PC-9 (cell line): ENCODE measurements at regions not wholly inside any gene's neighbourhood (a gene's known extent, or its start where the extent isn't known, plus 50 kb on each side); places are given as distances from the start of the nearest gene placed in this dataset.

Source experiments
- BruUV-seq: library from RNA; stranded (reverse); fragments of 400-500 nt; replicated peaks from 2 replicates; lab custom pipeline; 2021; lab: Mats Ljungman, UMichigan
- CTCF ChIA-PET: fragments of 300-600 bp; sonication (Branson Sonifier 250); formaldehyde crosslinking; loops from one replicate; lab custom pipeline; 2022; ENCODE audit warnings: antibody characterized with exemption; lab: Charles Lee
- POLR2A ChIA-PET: fragments of 300-600 bp; sonication (Branson Sonifier 250); formaldehyde crosslinking; loops from one replicate; lab custom pipeline; 2022; ENCODE audit warnings: antibody characterized with exemption; ENCODE audit not compliant: unreplicated experiment; lab: Charles Lee
- DNase-seq, 2 experiments: peaks; one replicate each; pipeline versions ENCODE4 v3.0.0 to v3.0.0-alpha.2; 2015 to 2022; ENCODE audit warnings: mixed read lengths in 1 of 2
- H2AFZ ChIP-seq: fragments of 200-600 bp; sonication (generic); 2 replicates; pipeline ENCODE4 v1.8.1; 2017; ENCODE audit warnings: antibody characterized with exemption
- H3F3A ChIP-seq: fragments of 200-600 bp; sonication (generic); 2 replicates; pipeline ENCODE4 v1.8.1; 2017; ENCODE audit warnings: antibody characterized with exemption, mild to moderate bottlenecking, low read depth; ENCODE audit not compliant: insufficient read depth
- H3K27ac ChIP-seq: fragments of 200-600 bp; sonication (generic); 2 replicates; pipeline ENCODE4 v1.6.1; 2016; ENCODE audit warnings: mixed run types
- H3K27me3 ChIP-seq: fragments of 200-600 bp; sonication (generic); 2 replicates; pipeline ENCODE4 v1.6.1; 2016; ENCODE audit warnings: low read depth, mixed run types; ENCODE audit not compliant: insufficient read depth
- H3K36me3 ChIP-seq: fragments of 200-600 bp; sonication (generic); 2 replicates; pipeline ENCODE4 v1.6.1; 2016; ENCODE audit warnings: low read depth, mixed run types
- H3K4me1 ChIP-seq: fragments of 200-600 bp; sonication (generic); replicated peaks from 2 replicates; pipeline ENCODE4 v1.6.1; 2016; ENCODE audit warnings: mixed run types; ENCODE audit not compliant: insufficient read depth
- H3K4me2 ChIP-seq: fragments of 200-600 bp; sonication (generic); 2 replicates; pipeline ENCODE4 v1.6.1; 2017; ENCODE audit warnings: mixed run types
- H3K4me3 ChIP-seq: fragments of 200-600 bp; sonication (generic); 2 replicates; pipeline ENCODE4 v1.6.1; 2016; ENCODE audit warnings: mixed run types
- H3K79me2 ChIP-seq: fragments of 200-600 bp; sonication (generic); 2 replicates; pipeline ENCODE4 v1.6.1; 2017; ENCODE audit warnings: low read depth, mixed run types
- H3K9me2 ChIP-seq: fragments of 200-600 bp; sonication (generic); 2 replicates; pipeline ENCODE4 v1.8.1; 2017; ENCODE audit warnings: mild to moderate bottlenecking; ENCODE audit not compliant: insufficient read depth
- H3K9me3 ChIP-seq: fragments of 200-600 bp; sonication (generic); 2 replicates; pipeline ENCODE4 v1.8.1; 2016; ENCODE audit warnings: low read depth; ENCODE audit not compliant: insufficient read depth
- H4K20me1 ChIP-seq: fragments of 200-600 bp; sonication (generic); 2 replicates; pipeline ENCODE4 v1.8.1; 2017; ENCODE audit not compliant: insufficient read depth
- EZH2 ChIP-seq: fragments of 200-600 bp; sonication (generic); IDR thresholded peaks from 2 replicates; pipeline ENCODE4 v1.8.0; 2017; ENCODE audit warnings: antibody characterized with exemption, low read depth
- intact Hi-C: fragments of 100-400 bp; cut with micrococcal nuclease; formaldehyde crosslinking; loops from one replicate; pipeline ENCODE4 v1.10.0; 2022; ENCODE audit not compliant: unreplicated experiment
- TF ChIP-seq, protein P1 (sequence below): fragments of 200-600 bp; sonication (generic); conservative IDR thresholded peaks from 2 replicates; pipeline ENCODE4 v1.6.1; 2017; ENCODE audit warnings: mixed run types, antibody characterized with exemption, mild to moderate bottlenecking, moderate library complexity

DNA sequence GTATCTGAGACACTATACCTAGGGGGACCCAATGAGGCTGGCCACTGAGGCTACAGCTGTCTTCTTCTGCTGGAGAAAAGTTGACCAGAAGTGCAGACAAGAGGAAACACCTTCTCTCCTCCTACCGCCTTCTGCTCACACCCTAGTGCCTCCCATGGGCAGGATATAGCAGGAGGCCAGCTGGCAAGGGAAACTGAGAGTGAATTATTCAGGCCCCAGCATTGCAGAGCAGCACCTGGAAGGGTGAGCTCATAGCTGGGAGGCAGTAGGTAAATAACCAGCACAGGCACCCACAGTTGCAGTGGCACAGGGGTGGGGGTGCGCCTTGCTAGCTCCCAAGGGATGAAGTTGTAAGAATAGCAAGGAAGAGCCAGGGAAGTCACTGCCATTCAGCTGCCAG, 267.4 kb upstream of the NCAM1 start:
- ChIA-PET POLR2A (no interaction called here), CTCF (no interaction called here)
- no peaks in the 10 kb centered on the region for H3K4me1 ChIP-seq
- H3K27me3 ChIP-seq: no peaks in the 10 kb centered on the region
- no peaks in the 10 kb centered on the region for H3K9me3 ChIP-seq
- DNase-seq: no peak
- H3F3A ChIP-seq: no peaks in the 10 kb centered on the region
- H3K4me2 ChIP-seq: no peak overlapping the region
- TF ChIP-seq EZH2: no peak
- no TSS peak for BruUV-seq
- no peaks in the 10 kb centered on the region for H3K79me2 ChIP-seq
- H2AFZ ChIP-seq: no peak overlapping the region
- H3K36me3 ChIP-seq: no peaks in the 10 kb centered on the region
- no peaks in the 10 kb centered on the region for H3K9me2 ChIP-seq
- no peak overlapping the region for H3K4me3 ChIP-seq
- no peak overlapping the region for H3K27ac ChIP-seq
- H4K20me1 ChIP-seq: no peaks in the 10 kb centered on the region
- intact Hi-C loops: no loop called here

DNA sequence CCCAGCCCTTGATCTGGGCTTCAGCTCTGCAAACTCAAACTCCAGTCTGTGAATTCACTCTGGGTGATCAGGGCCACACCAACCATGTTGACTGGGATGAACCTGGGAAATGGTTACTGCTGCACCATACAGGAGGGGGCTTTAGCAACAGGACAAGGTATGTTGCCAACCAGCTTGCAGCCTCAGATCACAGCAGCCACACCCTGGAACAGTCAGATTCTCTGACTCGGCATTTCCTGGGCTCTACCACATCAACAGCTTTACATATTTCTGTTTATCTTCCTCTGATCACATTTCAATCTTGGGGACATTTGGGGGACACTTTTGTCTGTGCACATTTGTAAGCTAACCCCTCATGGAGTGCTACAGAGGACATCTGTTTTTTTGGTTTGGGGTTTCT, 267.0 kb upstream of the NCAM1 start:
- H3K79me2 ChIP-seq: no peaks in the 10 kb centered on the region
- no peaks in the 10 kb centered on the region for H3K27me3 ChIP-seq
- no peak overlapping the region for H2AFZ ChIP-seq
- H3F3A ChIP-seq: no peaks in the 10 kb centered on the region
- H3K4me2 ChIP-seq: no peak overlapping the region
- no peaks in the 10 kb centered on the region for H3K9me2 ChIP-seq
- TF ChIP-seq EZH2: no peak
- TF ChIP-seq, protein P1, sequence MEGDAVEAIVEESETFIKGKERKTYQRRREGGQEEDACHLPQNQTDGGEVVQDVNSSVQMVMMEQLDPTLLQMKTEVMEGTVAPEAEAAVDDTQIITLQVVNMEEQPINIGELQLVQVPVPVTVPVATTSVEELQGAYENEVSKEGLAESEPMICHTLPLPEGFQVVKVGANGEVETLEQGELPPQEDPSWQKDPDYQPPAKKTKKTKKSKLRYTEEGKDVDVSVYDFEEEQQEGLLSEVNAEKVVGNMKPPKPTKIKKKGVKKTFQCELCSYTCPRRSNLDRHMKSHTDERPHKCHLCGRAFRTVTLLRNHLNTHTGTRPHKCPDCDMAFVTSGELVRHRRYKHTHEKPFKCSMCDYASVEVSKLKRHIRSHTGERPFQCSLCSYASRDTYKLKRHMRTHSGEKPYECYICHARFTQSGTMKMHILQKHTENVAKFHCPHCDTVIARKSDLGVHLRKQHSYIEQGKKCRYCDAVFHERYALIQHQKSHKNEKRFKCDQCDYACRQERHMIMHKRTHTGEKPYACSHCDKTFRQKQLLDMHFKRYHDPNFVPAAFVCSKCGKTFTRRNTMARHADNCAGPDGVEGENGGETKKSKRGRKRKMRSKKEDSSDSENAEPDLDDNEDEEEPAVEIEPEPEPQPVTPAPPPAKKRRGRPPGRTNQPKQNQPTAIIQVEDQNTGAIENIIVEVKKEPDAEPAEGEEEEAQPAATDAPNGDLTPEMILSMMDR: no peak
- BruUV-seq: no TSS peak
- no peaks in the 10 kb centered on the region for H4K20me1 ChIP-seq
- CTCF ChIA-PET: no interaction called here
- H3K4me3 ChIP-seq: no peak overlapping the region
- POLR2A ChIA-PET: no interaction called here
- no peaks in the 10 kb centered on the region for H3K4me1 ChIP-seq
- H3K36me3 ChIP-seq: no peaks in the 10 kb centered on the region
- H3K27ac ChIP-seq: no peak overlapping the region
- H3K9me3 ChIP-seq: no peaks in the 10 kb centered on the region
- DNase-seq: no peak
- intact Hi-C loops: no loop called here

DNA sequence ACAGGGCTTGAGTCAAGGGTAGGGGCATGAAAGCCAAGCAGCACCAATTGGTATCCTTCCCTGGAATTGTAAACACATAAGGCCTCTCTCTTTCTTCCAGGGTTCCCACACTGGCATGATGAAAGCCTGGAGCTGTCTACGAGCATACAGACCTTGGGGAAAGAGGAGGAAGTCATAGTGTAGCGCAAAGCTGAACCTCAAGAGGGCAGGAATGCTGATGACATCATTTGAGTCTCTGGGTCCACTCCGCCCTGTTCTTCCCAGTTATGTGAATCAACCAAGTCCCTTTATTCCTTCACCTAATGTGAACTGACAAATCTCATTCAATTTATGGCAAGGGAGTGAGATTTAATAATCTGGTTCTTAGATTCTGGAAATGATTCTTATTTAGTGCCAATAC, 266.4 kb upstream of the NCAM1 start:
- no peaks in the 10 kb centered on the region for H3K27me3 ChIP-seq
- no peaks in the 10 kb centered on the region for H3K36me3 ChIP-seq
- H3K9me2 ChIP-seq: no peaks in the 10 kb centered on the region
- no peak for DNase-seq
- no peak overlapping the region for H3K27ac ChIP-seq
- H3K4me3 ChIP-seq: no peak overlapping the region
- H4K20me1 ChIP-seq: no peaks in the 10 kb centered on the region
- no peak overlapping the region for H3K4me2 ChIP-seq
- intact Hi-C loops: no loop called here
- H3K4me1 ChIP-seq: no peaks in the 10 kb centered on the region
- H3K9me3 ChIP-seq: no peaks in the 10 kb centered on the region
- H3F3A ChIP-seq: no peaks in the 10 kb centered on the region
- ChIA-PET CTCF (no interaction called here), POLR2A (no interaction called here)
- no peaks in the 10 kb centered on the region for H3K79me2 ChIP-seq
- no peak overlapping the region for H2AFZ ChIP-seq
- TF ChIP-seq EZH2: no peak
- TF ChIP-seq, protein P1: no peak
- no TSS peak for BruUV-seq

DNA sequence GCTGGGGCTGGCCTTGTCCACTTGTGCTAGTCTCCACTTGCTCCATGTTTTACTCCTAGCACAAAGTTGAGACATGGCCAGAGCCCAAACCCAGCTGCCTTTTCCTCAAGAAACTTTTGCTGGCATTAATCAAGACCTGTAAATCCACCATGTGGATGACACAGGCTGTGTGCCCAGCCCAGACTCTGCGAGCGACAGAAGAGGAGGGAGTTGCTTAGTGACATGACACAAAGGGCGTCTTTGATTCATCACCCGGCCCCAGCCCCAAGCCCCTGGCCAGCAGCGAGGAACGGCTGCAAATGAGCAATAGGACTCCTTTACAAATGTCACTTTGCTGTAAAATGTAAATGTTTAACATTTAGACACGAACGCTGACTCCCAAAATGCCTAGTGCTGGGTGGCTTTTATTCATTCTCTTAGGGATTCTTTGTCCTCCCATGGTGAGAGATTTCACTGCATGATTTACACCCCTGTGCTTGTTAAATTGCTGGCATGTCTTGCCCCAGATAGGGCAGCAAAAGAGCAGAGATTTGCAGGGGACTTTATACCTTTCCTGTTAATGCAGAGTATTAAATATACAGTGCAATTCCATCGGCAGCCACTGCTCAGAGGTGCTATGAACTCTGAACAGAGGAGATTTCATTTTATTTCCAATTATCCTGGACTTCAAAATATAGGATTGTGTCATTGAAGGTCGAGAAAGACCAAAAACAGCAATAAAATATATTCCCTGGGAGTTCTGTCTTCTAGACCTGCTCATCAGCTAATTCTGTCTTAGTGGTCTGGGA, 263.6 kb upstream of the NCAM1 start:
- DNase-seq: no peak
- Histone ChIP-seq H3K9me2 (no peaks in the 10 kb centered on the region), H3K27ac (no peak overlapping the region), H3K4me1 (no peaks in the 10 kb centered on the region), H3K79me2 (no peaks in the 10 kb centered on the region), H2AFZ (no peak overlapping the region), H3K36me3 (no peaks in the 10 kb centered on the region), H3K27me3 (no peaks in the 10 kb centered on the region), H3K4me2 (no peak overlapping the region), H3K9me3 (no peaks in the 10 kb centered on the region; the same call in 1 of the 2 replicates), H4K20me1 (no peaks in the 10 kb centered on the region), H3F3A (no peaks in the 10 kb centered on the region), H3K4me3 (no peak overlapping the region)
- BruUV-seq: no TSS peak
- ChIA-PET CTCF (no interaction called here), POLR2A (no interaction called here)
- TF ChIP-seq, protein P1: no peak
- no peak for TF ChIP-seq EZH2
- intact Hi-C loops: no loop called here
